ENCODE measurements at regions not wholly inside any gene's neighbourhood (a gene's known extent, or its start where the extent isn't known, plus 50 kb on each side); places are given as distances from the start of the nearest gene placed in this dataset.

DNA sequence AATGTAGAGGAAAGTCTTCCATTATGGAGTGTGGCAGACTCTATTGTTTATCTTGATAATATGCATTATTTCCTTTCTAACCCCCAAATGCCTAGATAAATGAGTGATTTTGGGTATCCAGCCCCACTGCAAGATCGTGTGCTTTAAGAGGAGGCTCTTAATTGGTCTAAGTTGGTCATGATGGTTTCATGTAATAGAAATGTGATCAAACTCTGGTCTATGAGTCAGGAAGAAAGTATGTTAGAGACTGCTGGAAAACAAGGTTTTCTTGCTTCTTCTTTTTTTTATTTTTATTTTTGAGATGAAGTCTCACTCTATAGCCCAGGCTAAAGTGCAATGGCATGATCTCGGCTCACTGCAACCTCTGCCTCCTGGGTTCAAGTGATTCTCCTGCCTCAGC, 344.5 kb upstream of the TNP1 start:
- no peak for ATAC-seq
- ChIA-PET RAD21 (ENCODE audit: unreplicated experiment) (no interaction called here), SMC1A (ENCODE audit: uncharacterized antibody, unreplicated experiment) (no interaction called here), POLR2A (no interaction called here), CTCF (no interaction called here)
- no peak overlapping the region for H2AFZ ChIP-seq (ENCODE audit: control insufficient read depth, low read depth, low read length)
- 0% methylated on average over 2 of the region's 2 CpGs for WGBS (ENCODE audit: insufficient coverage, insufficient replicate concordance, low lambda C conversion rate, missing lambda C conversion rate)
- H3K79me2 ChIP-seq (ENCODE audit: control insufficient read depth, insufficient read depth, low read length), result no peaks in the 10 kb centered on the region
- no peaks in the 10 kb centered on the region for H4K20me1 ChIP-seq (ENCODE audit: control insufficient read depth, insufficient read depth)
- no peaks in the 10 kb centered on the region; the same call in 2 of the 3 replicates for H3K9me3 ChIP-seq (replicated peaks; ENCODE audit: control insufficient read depth, insufficient read depth, low read length)
- no peaks in the 10 kb centered on the region; a peak in 1 of 4 replicates for H3K27me3 ChIP-seq (replicated peaks in 1 of 2; ENCODE audit: control insufficient read depth in 2 of 2, insufficient read depth in 2 of 2, low read length in 1 of 2)
- intact Hi-C loops (cut with micrococcal nuclease; ENCODE audit: unreplicated experiment) (no loop called here), in situ Hi-C loops (cut with MboI) (no loop called here)
- no peak for DNase-seq (ENCODE audit: low read depth, low spot score)
- no peak overlapping the region for H3K4me2 ChIP-seq (ENCODE audit: control insufficient read depth, insufficient read depth)
- no TSS peak for BruUV-seq (replicated peaks)
- H3K9ac ChIP-seq (ENCODE audit: control insufficient read depth, insufficient read depth, low read length), result no peak overlapping the region
- H3K4me3 ChIP-seq, result no peak overlapping the region
- TF ChIP-seq STAT3 (IDR thresholded peaks at IDR 0.05; ENCODE audit: low read depth, low read length), result no peak
- no peak for TF ChIP-seq ZNF274 (IDR thresholded peaks at IDR 0.05; ENCODE audit: insufficient read depth, insufficient read length)
- FAIRE-seq, result no peak
- H3K27ac ChIP-seq (ENCODE audit: control insufficient read depth, insufficient read depth), result no peak overlapping the region
- H3K4me1 ChIP-seq (ENCODE audit: control insufficient read depth, insufficient read depth, low read length), result peaks cover 5% of the 10 kb centered on the region; the same call in 1 of the 2 replicates
- no peaks in the 10 kb centered on the region for H3K36me3 ChIP-seq (ENCODE audit: control insufficient read depth in 2 of 2, insufficient read depth in 2 of 2, low read length in 1 of 2)

GRCh38 chr2:217203086-217203485, 343.2 kb upstream of the TNP1 start:
- H3K27me3 ChIP-seq (replicated peaks in 1 of 2; ENCODE audit: control insufficient read depth in 2 of 2, insufficient read depth in 2 of 2, low read length in 1 of 2), result no peaks in the 10 kb centered on the region; a peak in 1 of 4 replicates
- RAD21 ChIA-PET (ENCODE audit: unreplicated experiment), result no interaction called here
- BruUV-seq (replicated peaks), result no TSS peak
- no peak for TF ChIP-seq KLF5 (IDR thresholded peaks at IDR 0.05; ENCODE audit: partially characterized antibody)
- TF ChIP-seq BACH1 (IDR thresholded peaks at IDR 0.05; ENCODE audit: borderline replicate concordance), result no peak
- TF ChIP-seq, protein P1, sequence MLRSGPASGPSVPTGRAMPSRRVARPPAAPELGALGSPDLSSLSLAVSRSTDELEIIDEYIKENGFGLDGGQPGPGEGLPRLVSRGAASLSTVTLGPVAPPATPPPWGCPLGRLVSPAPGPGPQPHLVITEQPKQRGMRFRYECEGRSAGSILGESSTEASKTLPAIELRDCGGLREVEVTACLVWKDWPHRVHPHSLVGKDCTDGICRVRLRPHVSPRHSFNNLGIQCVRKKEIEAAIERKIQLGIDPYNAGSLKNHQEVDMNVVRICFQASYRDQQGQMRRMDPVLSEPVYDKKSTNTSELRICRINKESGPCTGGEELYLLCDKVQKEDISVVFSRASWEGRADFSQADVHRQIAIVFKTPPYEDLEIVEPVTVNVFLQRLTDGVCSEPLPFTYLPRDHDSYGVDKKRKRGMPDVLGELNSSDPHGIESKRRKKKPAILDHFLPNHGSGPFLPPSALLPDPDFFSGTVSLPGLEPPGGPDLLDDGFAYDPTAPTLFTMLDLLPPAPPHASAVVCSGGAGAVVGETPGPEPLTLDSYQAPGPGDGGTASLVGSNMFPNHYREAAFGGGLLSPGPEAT (IDR thresholded peaks at IDR 0.05; ENCODE audit: low read depth), result no peak
- no peak for TF ChIP-seq FOXK2 (IDR thresholded peaks at IDR 0.05)
- no peak for TF ChIP-seq BHLHE40 (IDR thresholded peaks at IDR 0.05; ENCODE audit: borderline replicate concordance in 1 of 2, low read depth in 2 of 2, low read length in 1 of 2)
- no peak for TF ChIP-seq NFYB (IDR thresholded peaks at IDR 0.05; ENCODE audit: insufficient read depth, low read depth, low read length)
- no peak for TF ChIP-seq SMC3 (IDR thresholded peaks at IDR 0.05; ENCODE audit: borderline replicate concordance, low read length)
- TF ChIP-seq BMI1 (IDR thresholded peaks at IDR 0.05; ENCODE audit: borderline replicate concordance), result no peak
- no peak for TF ChIP-seq RAD21 (IDR thresholded peaks at IDR 0.05; ENCODE audit: insufficient read depth, low read depth, low read length)
- TF ChIP-seq ZNF207 (IDR thresholded peaks at IDR 0.05; ENCODE audit: borderline replicate concordance), result no peak
- TF ChIP-seq, protein P2, sequence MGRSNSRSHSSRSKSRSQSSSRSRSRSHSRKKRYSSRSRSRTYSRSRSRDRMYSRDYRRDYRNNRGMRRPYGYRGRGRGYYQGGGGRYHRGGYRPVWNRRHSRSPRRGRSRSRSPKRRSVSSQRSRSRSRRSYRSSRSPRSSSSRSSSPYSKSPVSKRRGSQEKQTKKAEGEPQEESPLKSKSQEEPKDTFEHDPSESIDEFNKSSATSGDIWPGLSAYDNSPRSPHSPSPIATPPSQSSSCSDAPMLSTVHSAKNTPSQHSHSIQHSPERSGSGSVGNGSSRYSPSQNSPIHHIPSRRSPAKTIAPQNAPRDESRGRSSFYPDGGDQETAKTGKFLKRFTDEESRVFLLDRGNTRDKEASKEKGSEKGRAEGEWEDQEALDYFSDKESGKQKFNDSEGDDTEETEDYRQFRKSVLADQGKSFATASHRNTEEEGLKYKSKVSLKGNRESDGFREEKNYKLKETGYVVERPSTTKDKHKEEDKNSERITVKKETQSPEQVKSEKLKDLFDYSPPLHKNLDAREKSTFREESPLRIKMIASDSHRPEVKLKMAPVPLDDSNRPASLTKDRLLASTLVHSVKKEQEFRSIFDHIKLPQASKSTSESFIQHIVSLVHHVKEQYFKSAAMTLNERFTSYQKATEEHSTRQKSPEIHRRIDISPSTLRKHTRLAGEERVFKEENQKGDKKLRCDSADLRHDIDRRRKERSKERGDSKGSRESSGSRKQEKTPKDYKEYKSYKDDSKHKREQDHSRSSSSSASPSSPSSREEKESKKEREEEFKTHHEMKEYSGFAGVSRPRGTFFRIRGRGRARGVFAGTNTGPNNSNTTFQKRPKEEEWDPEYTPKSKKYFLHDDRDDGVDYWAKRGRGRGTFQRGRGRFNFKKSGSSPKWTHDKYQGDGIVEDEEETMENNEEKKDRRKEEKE (IDR thresholded peaks at IDR 0.05), result no peak
- TF ChIP-seq MEF2B (IDR thresholded peaks at IDR 0.05; ENCODE audit: partially characterized antibody, poor library complexity, severe bottlenecking), result no peak

More at GRCh38 chr2:217203086-217203485, 343.2 kb upstream of the TNP1 start:
- CTCF ChIA-PET, result no interaction called here
- Histone ChIP-seq H3K36me3 (ENCODE audit: control insufficient read depth in 2 of 2, insufficient read depth in 2 of 2, low read length in 1 of 2) (no peaks in the 10 kb centered on the region), H3K4me3 (no peak overlapping the region), H2AFZ (ENCODE audit: control insufficient read depth, low read depth, low read length) (no peak overlapping the region), H3K4me1 (ENCODE audit: control insufficient read depth, insufficient read depth, low read length) (peaks cover 5% of the 10 kb centered on the region; the same call in 1 of the 2 replicates), H3K9me3 (replicated peaks; ENCODE audit: control insufficient read depth, insufficient read depth, low read length) (no peaks in the 10 kb centered on the region; the same call in 2 of the 3 replicates), H3K79me2 (ENCODE audit: control insufficient read depth, insufficient read depth, low read length) (no peaks in the 10 kb centered on the region), H3K9ac (ENCODE audit: control insufficient read depth, insufficient read depth, low read length) (no peak overlapping the region), H3K4me2 (ENCODE audit: control insufficient read depth, insufficient read depth) (no peak overlapping the region), H3K27ac (ENCODE audit: control insufficient read depth, insufficient read depth) (no peak overlapping the region), H4K20me1 (ENCODE audit: control insufficient read depth, insufficient read depth) (no peaks in the 10 kb centered on the region)
- DNase-seq (ENCODE audit: low read depth, low spot score) (no peak), FAIRE-seq (no peak), ATAC-seq (no peak)
- SMC1A ChIA-PET (ENCODE audit: uncharacterized antibody, unreplicated experiment), result interaction anchor here (1.0 to 1.2 kb wide), 2 partner anchors 32 to 153 kb away, joined by 3 read pairs; no protein-coding TSS in a partner anchor
- POLR2A ChIA-PET, result interaction anchor here (0.5 kb wide), 1 partner anchor 200 kb away, joined by 6 read pairs; no protein-coding TSS in a partner anchor
- in situ Hi-C loops (cut with MboI) (no loop called here), intact Hi-C loops (cut with micrococcal nuclease; ENCODE audit: unreplicated experiment) (no loop called here)
- WGBS (ENCODE audit: insufficient coverage, insufficient replicate concordance, low lambda C conversion rate, missing lambda C conversion rate), result 62% methylated on average over 3 of the region's 3 CpGs

Measured in GM12878 (cell line).